ENCODE measurements at regions not wholly inside any gene's neighbourhood (a gene's known extent, or its start where the extent isn't known, plus 50 kb on each side); places are given as distances from the start of the nearest gene placed in this dataset.
"Not testable (repeated sequence)": the region's sequence is repeated elsewhere in the genome, so short reads cannot be mapped to it uniquely, and the experiment has no call there.

- H3K4me1 ChIP-seq (ENCODE audit: insufficient read depth, low read length, poor library complexity, severe bottlenecking), result peaks cover 82% of the 10 kb centered on the region
- H3K9ac ChIP-seq (ENCODE audit: low read depth, low read length, poor library complexity, severe bottlenecking), result peak overlapping the region; percentile 34
- TF ChIP-seq, protein P1, sequence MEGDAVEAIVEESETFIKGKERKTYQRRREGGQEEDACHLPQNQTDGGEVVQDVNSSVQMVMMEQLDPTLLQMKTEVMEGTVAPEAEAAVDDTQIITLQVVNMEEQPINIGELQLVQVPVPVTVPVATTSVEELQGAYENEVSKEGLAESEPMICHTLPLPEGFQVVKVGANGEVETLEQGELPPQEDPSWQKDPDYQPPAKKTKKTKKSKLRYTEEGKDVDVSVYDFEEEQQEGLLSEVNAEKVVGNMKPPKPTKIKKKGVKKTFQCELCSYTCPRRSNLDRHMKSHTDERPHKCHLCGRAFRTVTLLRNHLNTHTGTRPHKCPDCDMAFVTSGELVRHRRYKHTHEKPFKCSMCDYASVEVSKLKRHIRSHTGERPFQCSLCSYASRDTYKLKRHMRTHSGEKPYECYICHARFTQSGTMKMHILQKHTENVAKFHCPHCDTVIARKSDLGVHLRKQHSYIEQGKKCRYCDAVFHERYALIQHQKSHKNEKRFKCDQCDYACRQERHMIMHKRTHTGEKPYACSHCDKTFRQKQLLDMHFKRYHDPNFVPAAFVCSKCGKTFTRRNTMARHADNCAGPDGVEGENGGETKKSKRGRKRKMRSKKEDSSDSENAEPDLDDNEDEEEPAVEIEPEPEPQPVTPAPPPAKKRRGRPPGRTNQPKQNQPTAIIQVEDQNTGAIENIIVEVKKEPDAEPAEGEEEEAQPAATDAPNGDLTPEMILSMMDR (conservative IDR thresholded peaks at IDR 0.05; ENCODE audit: low read length), result no peak
- TF ChIP-seq EZH2phosphoT487 (IDR thresholded peaks at IDR 0.05; ENCODE audit: borderline replicate concordance), result no peak
- no peaks in the 10 kb centered on the region for H3K9me3 ChIP-seq (ENCODE audit: insufficient read depth, low read depth, low read length)
- no peaks in the 10 kb centered on the region for H3K36me3 ChIP-seq (ENCODE audit: insufficient read depth, low read length)
- no peaks in the 10 kb centered on the region for H3K9me2 ChIP-seq (replicated peaks; ENCODE audit: low read depth, low read length)
- H4K20me1 ChIP-seq (ENCODE audit: insufficient read depth, low read length, poor library complexity, severe bottlenecking), result no peaks in the 10 kb centered on the region
- peaks cover 8% of the 10 kb centered on the region; the same call in 1 of the 2 replicates for H3F3A ChIP-seq (ENCODE audit: low read depth)
- H2AFZ ChIP-seq (ENCODE audit: low read length), result no peak overlapping the region
- H3K4me3 ChIP-seq (ENCODE audit: low read length, poor library complexity, severe bottlenecking), result no peak overlapping the region
- H3K4me2 ChIP-seq (ENCODE audit: low read depth, low read length, poor library complexity, severe bottlenecking), result peak overlapping the region; percentile 43
- H3K27me3 ChIP-seq (ENCODE audit: insufficient read depth, low read length, poor library complexity, severe bottlenecking), result no peaks in the 10 kb centered on the region
- H3K79me2 ChIP-seq (ENCODE audit: insufficient read depth, low read length), result no peaks in the 10 kb centered on the region
These were observed 140.5 kb upstream of the TBL1XR1 start for GRCh38 chr3:177337541-177338331.

DNA sequence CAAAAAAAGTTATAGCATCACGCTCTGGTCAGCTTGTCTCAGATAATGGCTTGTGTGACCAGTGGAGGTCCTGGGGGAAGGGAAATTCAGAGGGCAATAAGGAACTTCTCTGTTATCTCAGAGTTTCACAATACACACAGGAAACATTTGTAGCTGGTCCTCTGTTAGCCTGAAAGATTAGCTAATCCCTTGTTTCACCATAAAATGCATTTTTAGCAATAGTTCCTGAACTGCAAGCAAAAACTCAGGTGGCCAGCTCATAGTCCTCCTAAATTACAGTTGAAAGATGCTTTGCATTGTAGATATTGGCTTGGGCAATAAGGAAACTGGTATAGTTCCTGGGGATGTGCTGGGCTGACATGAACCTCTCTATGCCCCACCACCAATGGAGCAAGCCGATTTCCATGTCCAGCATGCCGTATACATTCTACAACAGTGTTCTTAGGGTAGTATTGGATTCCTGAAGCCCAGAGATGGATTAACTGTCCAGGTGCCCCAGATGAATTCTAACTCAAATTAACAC lies 141.5 kb upstream of the TBL1XR1 start:
- peak overlapping the region; percentile 33 for H3K4me3 ChIP-seq (ENCODE audit: low read length, poor library complexity, severe bottlenecking)
- no peaks in the 10 kb centered on the region for H3K9me2 ChIP-seq (replicated peaks; ENCODE audit: low read depth, low read length)
- H3K9ac ChIP-seq (ENCODE audit: low read depth, low read length, poor library complexity, severe bottlenecking), result peak overlapping the region; percentile 22
- H3F3A ChIP-seq (ENCODE audit: low read depth), result peaks cover 8% of the 10 kb centered on the region; the same call in 1 of the 2 replicates
- TF ChIP-seq EZH2phosphoT487 (IDR thresholded peaks at IDR 0.05; ENCODE audit: borderline replicate concordance), result no peak
- TF ChIP-seq, protein P1 (conservative IDR thresholded peaks at IDR 0.05; ENCODE audit: low read length), result no peak
- peak overlapping the region; percentile 43 for H3K4me2 ChIP-seq (ENCODE audit: low read depth, low read length, poor library complexity, severe bottlenecking)
- no peaks in the 10 kb centered on the region for H3K36me3 ChIP-seq (ENCODE audit: insufficient read depth, low read length)
- no peak overlapping the region for H2AFZ ChIP-seq (ENCODE audit: low read length)
- no peaks in the 10 kb centered on the region for H3K27me3 ChIP-seq (ENCODE audit: insufficient read depth, low read length, poor library complexity, severe bottlenecking)
- H3K9me3 ChIP-seq (ENCODE audit: insufficient read depth, low read depth, low read length), result no peaks in the 10 kb centered on the region
- no peaks in the 10 kb centered on the region for H4K20me1 ChIP-seq (ENCODE audit: insufficient read depth, low read length, poor library complexity, severe bottlenecking)
- H3K4me1 ChIP-seq (ENCODE audit: insufficient read depth, low read length, poor library complexity, severe bottlenecking), result peaks cover 79% of the 10 kb centered on the region
- H3K79me2 ChIP-seq (ENCODE audit: insufficient read depth, low read length), result no peaks in the 10 kb centered on the region

- not testable (repeated sequence) for H3F3A ChIP-seq (ENCODE audit: low read depth); H3K36me3 ChIP-seq (ENCODE audit: insufficient read depth, low read length); H2AFZ ChIP-seq (ENCODE audit: low read length); H3K27me3 ChIP-seq (ENCODE audit: insufficient read depth, low read length, poor library complexity, severe bottlenecking); H3K79me2 ChIP-seq (ENCODE audit: insufficient read depth, low read length); H4K20me1 ChIP-seq (ENCODE audit: insufficient read depth, low read length, poor library complexity, severe bottlenecking); H3K9me3 ChIP-seq (ENCODE audit: insufficient read depth, low read depth, low read length); H3K9me2 ChIP-seq (replicated peaks; ENCODE audit: low read depth, low read length)
- Histone ChIP-seq H3K4me2 (ENCODE audit: low read depth, low read length, poor library complexity, severe bottlenecking) (peak overlapping the region; percentile 43), H3K4me1 (ENCODE audit: insufficient read depth, low read length, poor library complexity, severe bottlenecking) (peaks cover 77% of the 10 kb centered on the region), H3K9ac (ENCODE audit: low read depth, low read length, poor library complexity, severe bottlenecking) (peak overlapping the region; percentile 22), H3K4me3 (ENCODE audit: low read length, poor library complexity, severe bottlenecking) (peak overlapping the region; percentile 33)
These were observed 142.0 kb upstream of the TBL1XR1 start for GRCh38 chr3:177339220-177339703.

Measured in Loucy (cell line).